LNCAP (cell line): ENCODE measurements at regions not wholly inside any gene's neighbourhood (a gene's known extent, or its start where the extent isn't known, plus 50 kb on each side); places are given as distances from the start of the nearest gene placed in this dataset.
A peak's percentile ranks its signal among the peaks of the same experiment; 100 is the strongest.

Experiments
- TF ChIP-seq, protein P1 (sequence below): fragments of 450-650 bp; IDR thresholded peaks from 2 replicates; pipeline ENCODE4 v1.5.1; 2017; ENCODE audit warnings: mild to moderate bottlenecking

DNA sequence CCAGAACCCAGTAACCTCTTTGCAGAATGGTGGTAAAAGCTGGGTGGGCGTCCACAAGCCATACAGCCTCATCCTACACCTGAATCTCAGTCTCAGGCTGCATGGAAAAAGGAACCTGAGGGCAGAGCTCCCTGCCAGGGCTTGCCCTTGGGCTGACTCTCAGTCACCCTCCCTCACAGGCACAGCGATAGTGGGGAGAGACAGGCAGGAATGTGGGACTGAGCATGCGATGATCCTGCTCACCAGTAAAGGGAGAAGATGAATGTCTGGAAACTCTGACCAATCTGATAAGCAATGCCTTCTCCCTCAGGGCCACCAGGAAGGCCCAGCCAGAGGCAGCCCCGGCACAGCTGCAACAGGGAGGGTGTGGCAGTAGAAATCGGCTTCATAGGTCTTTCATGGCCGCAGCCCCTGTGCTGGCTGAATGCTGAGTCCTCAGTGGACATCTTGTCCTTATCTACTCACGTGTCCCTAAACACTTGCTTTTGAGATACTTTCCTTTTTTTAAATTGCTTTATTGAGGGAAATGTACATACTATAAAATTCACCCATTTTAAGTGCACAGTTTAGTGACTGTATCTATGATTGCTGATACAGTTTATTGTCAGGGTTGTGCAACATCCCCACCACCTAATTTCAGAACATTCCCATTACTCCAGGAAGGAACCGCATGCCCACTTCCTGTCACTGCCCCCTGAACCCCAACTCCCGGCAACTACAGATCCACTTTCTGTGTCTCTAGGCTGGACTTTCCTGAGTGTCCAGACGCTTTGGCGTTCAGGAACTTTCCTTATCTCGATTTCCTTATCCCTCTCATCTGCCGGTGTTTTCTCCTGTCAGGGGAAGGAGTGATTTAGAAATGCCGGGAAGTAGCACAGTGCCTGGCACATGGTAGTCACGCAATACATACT, 258.1 kb downstream of the PCNX1 start:
- TF ChIP-seq, protein P1, sequence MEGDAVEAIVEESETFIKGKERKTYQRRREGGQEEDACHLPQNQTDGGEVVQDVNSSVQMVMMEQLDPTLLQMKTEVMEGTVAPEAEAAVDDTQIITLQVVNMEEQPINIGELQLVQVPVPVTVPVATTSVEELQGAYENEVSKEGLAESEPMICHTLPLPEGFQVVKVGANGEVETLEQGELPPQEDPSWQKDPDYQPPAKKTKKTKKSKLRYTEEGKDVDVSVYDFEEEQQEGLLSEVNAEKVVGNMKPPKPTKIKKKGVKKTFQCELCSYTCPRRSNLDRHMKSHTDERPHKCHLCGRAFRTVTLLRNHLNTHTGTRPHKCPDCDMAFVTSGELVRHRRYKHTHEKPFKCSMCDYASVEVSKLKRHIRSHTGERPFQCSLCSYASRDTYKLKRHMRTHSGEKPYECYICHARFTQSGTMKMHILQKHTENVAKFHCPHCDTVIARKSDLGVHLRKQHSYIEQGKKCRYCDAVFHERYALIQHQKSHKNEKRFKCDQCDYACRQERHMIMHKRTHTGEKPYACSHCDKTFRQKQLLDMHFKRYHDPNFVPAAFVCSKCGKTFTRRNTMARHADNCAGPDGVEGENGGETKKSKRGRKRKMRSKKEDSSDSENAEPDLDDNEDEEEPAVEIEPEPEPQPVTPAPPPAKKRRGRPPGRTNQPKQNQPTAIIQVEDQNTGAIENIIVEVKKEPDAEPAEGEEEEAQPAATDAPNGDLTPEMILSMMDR, result no peak

DNA sequence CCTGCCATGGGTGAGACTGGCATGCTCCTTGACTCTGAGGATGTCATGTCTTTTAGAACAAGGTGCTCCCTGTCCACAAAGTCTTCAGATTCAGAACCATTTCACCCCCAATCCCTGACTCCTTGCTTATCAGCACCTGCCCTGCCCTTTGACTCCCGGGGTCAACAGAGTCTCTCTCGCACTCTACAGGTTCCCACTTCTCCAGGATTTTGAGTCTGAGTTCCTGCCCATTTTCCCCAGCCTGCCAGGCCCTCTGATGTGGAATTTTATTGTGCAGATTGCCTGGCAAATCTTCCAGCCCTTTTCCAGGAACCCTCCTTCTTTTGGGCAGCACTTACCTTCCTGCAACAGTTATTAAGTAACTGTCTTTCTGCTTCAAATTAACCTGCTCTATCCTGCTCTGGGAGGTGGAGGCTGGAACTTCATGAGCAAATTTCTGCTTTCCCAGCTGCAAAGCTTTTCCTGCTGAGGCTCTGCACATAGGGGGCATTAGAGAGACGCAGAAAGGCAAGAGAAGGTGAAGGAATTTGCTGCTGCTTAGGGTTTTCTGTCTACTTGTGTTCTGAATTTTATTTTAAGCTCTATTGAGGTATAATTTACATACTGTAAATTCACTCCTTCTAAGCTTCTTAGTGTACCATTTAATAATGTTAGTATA, 259.1 kb downstream of the PCNX1 start:
- TF ChIP-seq, protein P1, result peak; percentile 58; the same call in 1 of the 2 replicates

DNA sequence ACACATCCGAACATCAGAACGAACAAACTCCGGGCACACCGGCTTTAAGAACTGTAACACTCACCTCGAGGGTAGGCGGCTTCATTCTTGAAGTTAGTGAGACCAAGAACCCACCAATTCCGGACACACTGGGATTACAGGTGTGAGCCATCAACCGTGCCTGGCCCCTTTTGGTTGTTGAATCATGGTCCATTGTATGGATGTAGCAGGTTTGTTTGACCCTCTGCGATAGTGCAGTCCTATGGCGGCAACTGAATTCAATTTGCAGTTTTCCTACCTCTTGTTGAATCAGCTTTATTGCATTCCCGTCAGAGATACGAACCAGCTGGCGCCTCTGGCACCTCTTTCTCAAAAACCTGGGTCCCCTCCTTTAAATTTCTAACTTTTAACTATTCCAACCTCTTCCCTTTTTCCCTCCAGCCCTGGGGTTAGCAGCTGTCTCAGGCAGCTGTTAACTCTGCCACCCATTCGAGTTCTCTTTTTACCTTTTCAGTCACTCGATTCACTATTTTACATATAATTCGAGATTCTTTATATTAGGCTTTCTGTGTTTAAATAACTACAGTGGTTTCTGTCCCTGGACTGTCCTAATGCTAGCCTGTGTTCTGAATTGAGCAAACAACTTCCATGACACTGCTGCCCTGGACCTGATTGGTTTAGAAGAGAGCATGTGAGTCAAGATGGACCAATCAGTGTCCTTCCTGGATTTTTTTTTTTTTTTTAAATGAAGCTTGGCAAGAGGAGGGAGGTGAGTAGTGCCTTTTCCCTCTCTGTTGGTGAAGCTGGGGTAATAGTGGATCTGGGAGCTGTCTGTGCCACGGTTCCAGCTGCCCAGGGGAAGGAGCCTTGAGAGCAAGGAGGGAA, 261.5 kb downstream of the PCNX1 start:
- TF ChIP-seq, protein P1, result no peak

DNA sequence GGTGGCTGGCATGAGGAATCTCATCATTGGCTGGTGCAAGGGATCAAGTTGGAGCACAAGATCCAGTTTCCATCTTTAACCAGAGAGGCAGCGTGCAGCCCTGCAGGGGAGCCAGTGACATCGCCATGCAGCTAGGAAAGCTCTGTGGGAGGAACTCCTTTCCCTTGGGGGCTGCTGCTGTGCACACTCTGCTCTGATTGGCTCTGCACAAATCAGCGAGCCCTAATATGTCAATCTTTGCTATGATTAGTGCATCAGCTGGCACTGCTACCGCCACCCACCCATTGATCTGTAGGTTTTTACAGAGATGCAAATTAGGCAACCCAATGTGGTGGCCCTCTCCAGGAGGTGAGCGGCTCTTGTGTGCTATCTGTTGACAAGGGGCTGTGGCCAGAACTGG, 262.6 kb downstream of the PCNX1 start:
- TF ChIP-seq, protein P1, result no peak

DNA sequence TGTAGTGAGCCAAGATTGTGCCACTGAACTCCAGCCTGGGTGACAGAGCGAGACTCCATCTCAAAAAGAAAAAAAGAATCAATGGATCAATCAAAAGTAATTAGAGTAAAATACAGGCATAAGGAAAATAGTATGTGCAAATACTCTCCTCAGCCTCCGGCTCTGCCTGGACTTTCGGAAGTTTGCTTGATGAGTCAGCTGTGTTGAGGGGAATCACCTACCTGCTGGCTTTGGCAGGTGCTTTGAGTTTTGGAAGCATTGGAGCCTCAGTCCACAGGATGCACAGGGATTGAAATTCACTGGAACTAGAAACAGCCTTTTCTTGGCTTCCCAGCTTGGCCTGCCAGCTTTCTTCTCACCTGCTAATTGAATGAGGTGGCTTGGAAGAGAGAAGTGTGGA, 268.2 kb downstream of the PCNX1 start:
- TF ChIP-seq, protein P1, result no peak

DNA sequence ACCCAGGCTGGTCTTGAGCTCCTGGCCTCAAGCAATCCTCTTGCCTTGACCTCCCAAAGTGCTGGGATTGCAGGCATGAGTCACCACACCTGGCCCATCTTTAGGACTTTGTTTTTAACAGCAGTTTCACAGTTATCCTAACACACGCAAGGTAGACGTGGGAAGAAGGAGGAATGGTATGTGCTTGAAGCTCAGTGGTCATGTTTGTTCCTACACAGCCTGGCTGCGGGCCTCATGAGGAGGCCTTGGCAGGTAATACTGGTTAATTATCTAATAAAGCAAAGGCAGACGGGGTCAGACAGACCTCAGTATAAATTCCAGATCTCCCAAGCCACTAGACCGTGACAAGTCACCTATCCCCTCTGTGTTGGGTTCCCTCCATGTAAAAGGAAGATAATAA, 271.8 kb downstream of the PCNX1 start:
- TF ChIP-seq, protein P1, result no peak

DNA sequence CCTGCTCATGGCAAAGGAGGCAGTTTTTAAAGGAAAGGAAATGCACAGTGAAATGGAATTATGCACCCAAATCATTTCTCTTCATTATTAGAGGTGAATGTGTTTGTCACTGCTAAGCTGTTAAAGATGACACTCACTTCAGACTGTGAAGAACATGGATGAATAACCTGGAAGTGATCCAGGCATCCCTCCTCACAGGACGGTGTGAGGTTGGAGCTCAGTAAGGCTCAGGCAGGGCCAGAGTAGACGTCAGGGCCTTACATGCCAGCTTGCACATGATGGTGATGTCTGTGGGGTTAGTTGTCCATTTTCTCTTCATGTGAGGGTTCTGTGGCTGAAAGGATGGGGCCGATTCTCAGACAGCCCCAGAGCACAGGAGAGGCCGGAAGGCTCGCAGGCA, 273.1 kb downstream of the PCNX1 start:
- TF ChIP-seq, protein P1, result no peak
